ENCODE measurements at regions not wholly inside any gene's neighbourhood (a gene's known extent, or its start where the extent isn't known, plus 50 kb on each side); places are given as distances from the start of the nearest gene placed in this dataset.

DNA sequence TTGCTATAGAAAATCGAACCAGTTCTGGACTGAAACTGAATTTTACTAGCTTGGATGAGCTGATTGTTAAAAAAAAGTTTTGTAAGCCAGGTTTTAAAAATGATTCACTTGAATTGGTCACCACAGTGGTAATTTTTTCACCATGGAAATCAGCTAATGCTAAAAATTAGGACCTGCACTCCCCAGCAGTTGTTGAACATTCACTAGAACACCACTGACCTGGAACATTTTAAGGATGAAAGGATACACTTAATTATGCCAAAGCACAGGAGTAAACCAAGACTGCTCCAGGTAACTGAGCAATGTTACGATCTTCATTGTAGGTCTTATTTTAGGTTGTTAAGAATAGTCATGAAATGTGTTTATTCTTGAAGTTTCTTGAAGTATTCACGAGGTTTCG is 1342.6 kb upstream of the SPRY2 start:
- DNase-seq (ENCODE audit: low read depth in 2 of 2): no peak

DNA sequence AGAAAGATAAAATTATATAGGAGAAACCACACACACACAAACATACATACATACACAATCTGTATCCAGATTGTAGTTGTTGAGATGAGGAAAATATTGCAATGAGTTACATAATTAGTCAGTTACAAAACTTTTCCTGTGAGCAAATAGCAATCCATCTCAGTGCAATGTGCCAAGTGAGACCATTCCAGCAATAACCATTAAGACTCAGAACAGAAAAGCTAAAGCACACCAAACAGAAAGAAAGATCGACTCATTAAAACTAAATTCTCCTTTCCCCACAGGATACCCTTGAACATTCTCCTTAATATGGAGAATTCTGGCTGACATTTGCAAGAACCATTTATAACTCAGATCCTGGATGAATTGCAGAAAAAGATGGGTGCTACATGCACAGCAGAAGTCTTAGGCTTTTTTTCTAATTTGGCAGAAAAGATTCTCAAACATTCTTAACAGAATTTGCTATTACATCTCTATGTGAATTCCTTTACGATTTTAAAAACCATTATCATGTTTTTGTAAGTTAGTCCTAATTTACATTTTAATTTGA is 1341.2 kb upstream of the SPRY2 start:
- no peak for DNase-seq (ENCODE audit: low read depth in 2 of 2)

DNA sequence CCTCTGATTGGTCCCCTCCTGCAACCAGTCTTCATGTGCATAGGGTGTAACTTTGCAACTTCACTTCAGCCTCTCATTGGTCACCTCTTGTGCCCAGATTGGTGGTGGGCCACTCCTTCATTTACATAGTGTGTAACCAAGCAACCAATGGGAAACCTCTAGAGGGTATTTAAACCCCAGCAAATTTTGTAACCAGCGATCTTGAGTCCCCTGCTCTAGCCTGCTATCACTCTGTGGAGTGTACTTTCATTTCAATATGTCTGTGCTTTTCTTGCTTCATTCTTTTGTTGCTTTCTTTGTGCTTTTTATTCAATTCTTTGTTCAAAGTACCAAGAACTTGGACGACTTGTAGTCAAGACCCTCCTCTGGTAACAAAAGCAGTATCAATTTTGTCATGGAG is 1336.9 kb upstream of the SPRY2 start:
- no peak for DNase-seq (ENCODE audit: low read depth in 2 of 2)

DNA sequence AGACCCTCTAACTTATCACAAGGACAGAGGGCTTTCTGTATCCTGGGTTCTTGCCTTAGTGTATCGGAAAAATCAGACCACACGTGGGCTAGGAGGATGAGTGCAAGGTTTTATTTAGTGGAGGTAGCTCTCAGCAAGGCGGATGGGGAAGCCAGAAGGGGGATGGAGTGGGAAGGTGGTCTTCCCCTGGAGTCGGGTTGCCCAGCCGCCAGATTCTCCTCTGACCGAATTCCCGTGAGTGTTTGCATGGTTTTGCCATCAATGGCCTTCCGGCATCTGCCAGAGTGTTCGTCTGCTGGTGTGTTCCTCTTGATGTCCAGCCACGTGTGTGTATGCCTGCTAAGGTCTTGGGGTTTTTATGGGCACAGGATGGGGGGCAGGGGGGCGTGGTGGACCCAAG is 1335.1 kb upstream of the SPRY2 start:
- DNase-seq (ENCODE audit: low read depth in 2 of 2): no peak

DNA sequence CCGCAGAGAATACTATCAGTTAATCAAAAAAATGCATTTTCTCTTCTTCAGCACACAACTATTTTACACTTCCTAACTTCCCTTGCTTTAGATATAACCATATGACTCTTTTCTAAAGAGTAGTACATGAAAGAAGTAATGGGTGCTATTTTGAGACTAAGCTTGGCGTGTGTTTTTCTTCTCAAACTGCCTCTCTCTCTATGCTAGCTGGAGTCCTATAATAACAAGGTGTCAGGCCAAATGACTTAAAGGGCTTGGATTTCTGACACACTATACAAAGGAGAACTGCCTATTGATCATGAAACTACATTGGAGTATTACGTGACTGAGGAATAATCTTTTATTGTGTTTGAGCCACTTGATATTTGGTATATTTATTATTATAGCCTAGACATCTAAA is 1330.1 kb upstream of the SPRY2 start:
- DNase-seq (ENCODE audit: low read depth in 2 of 2): no peak

DNA sequence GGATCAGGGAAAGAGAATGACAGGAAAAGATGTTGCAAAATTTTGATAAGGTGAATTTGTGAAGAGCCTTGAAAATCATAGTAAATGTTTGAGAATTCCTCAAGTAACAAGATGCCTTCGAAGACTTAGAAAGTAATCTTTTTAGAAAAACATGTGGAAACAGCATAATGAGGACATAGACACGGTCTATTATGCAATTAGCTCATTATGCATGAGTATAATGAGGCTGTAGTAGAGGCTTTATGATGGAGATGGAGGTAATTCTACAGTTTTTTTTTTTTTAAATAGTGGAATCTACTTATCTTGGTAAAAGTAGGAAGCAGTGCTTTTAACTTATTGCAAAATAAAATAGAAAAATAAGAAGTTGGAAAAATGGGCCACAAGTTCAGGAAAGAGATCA is 1329.1 kb upstream of the SPRY2 start:
- DNase-seq (ENCODE audit: low read depth in 2 of 2): no peak

DNA sequence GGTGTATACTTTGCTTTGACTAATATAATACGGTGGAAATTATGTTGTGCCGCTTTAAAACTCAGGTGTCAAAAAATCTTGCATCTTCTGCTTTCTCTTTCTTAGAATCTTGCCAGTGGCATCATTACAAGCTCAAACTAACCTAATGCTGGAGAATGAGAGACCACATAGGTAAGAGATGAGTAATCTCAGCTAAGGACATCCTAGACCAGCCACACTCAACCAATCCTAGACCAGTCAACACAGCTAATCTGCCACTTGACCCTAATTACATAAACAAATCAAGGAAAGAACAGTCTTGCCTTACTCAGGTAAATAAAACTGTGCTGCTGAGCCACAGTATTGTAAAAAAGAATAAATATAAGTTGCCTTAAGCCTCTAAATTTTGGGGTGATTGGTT is 1323.9 kb upstream of the SPRY2 start:
- no peak for DNase-seq (ENCODE audit: low read depth in 2 of 2)

DNA sequence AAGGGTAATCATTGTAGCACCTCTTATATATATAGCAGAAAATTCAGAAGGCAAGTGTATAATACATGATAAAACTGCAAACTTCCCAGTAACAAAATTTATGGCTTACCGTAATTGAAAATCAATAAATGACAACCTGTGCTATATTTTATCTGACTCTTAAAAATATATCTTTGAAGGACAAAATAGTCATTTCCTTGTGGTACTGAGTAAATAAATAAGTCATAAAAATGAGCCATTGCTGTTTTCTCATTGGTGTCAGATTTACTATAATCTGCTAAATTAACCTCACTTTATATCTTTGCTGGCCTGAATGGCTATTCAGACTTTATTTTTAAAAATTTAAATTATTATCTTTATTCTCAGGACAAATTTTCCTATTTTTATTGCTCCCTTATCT is 1319.1 kb upstream of the SPRY2 start:
- DNase-seq (ENCODE audit: low read depth in 2 of 2): no peak

DNA sequence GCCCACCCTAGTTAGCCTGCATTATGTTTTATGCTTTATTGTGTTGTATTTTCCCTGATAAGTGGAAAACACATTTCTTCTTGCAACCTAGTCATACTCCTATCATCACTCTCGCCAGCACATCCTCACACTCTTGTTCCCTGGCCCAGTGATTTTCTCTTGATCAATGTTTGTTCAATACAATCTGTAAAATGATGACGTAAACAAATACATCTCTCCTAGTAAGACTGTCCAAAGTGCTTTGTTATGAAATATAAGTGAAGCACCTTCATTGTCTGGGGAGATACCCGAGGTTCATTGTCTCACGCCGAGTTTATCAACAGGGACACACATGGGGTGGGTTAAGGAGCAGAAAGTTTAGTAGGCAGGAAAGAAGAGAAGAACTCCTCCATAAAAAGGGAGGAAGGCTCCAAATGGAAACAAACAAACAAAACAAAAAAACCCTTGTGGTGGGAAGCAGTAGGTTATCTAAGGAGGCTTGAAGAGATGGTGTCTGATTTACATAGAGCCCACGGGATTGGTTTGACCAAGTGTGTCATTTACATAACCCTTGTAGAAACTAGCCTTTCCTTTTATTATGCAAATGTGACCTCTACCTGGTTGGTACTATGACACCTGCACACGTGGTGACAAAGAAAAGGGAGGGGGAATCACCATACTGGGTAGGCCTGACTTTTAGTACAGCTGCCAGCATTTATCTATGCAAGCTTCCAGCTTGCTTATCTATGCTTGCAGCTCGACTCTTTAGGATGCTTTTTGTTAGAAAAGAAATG is 1317.9 kb upstream of the SPRY2 start:
- DNase-seq (ENCODE audit: low read depth in 2 of 2): no peak

DNA sequence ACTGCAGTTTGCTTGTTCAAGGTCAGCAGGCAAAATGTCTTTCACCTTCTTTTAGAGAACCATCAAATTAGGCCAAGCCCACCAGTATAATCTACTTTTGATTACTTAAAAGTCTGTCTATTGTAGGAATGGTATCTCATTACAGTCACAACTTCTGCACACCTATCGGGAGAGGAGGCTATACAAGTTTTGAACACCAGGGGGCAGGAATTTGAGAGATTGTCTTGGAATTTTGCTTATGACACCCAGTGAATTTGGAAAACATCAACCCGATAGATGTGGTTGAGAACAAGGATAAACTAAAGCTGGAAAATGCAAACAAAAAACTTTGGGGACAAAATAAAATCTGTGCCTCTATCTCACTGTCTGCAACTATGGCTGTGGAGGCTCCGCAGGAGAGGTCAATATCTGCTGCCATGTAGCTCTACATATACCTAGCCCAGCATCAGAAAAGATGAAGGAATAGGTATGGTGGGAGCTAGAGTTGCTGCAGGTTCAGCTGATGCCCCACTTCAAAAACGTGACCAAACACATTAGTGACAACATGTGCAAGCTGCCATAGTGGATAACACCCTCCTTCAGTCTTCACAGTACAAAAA is 1299.2 kb upstream of the SPRY2 start:
- no peak for DNase-seq (ENCODE audit: low read depth in 2 of 2)

DNA sequence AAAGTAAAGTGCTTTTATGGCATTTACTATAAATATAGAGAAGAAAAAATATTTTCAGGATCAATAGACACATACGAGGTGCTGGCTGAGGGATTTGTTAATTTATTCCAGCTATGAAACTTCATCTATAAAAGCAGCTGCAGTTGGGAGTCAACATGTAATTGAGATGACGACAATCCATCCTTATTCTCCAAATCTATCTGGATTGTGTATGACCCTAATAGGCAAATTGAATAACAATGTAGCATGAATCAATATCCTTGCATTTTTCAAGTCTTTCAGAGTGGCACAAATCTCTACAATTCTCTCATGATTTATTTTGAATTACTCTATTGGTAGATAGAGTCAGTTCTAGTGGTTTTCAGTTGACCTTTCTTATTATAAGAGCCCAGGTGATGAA is 1296.5 kb upstream of the SPRY2 start:
- DNase-seq (ENCODE audit: low read depth in 2 of 2): no peak

DNA sequence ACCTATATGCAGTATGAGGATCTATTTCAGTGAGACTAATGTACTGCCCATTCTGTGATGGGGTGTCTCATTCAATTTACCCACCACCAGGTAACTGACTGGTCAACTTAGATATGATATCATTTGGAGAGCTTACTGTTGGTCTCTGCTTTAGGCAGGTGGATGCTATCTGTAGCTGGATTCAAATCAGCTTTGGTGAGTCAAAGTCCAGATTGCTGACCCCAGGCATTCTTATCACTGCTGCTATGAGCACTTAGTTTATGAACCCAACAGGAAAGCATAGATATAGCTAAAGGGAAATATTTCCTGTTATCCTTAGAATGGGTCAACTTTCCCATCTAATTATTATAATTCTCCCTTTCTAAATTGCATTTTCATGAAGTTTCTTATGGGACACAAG is 1295.2 kb upstream of the SPRY2 start:
- no peak for DNase-seq (ENCODE audit: low read depth in 2 of 2)

DNA sequence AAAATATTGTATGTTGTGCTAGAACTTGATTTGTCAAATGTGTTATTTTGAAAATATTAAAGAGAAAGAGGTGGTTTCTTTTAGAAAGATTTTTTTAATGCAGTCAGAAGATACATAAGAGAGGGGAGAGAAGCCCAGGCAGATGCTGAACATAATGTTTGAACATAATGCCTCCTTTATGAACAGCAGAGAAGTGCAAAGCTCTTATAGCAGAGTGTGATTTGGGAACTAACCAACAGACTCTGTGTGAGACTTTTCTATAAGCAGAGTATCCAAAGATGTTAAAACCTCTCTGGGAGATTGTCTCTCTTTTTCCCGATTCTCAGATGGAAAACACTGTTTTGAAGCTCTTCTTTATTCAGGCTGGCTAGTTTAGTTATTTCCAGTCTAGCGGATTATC is 1274.1 kb upstream of the SPRY2 start:
- DNase-seq (ENCODE audit: low read depth in 2 of 2): no peak

DNA sequence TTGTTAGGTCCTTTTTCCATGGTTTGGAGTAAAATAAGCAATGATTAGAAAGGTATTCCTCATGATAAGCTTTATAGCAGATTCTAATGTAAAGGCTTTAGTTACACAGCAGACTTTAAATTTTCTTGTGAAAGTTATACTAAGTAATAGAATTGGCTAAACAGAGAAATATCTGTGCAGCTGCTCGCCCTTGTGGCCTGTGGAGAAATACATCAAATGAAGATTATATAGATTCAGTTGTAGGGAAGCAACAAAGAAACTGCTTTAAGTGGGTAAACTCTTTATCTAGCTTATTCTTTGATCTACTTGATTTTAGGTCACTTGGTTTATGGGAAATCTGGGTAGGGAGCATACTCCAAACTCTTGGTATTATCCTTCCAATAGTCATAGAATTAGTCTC is 1269.7 kb upstream of the SPRY2 start:
- no peak for DNase-seq (ENCODE audit: low read depth in 2 of 2)

DNA sequence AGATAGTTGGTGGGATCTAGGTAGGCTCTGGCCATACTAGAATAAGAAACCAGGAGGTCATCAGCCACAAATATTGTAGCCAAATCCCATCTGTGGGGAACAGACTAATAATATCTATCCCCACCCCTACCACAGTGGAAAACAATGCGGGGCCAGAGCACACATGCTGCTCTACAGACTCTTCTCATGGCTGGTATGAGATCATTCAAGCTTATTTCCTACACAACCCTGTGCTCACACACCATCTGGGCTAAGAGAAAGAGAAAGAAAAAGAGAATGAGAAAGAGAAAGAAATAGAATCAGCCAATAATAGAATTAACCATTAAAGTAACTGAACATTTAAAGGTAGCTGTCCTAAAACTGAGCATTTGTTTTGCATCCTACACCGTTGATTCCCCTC is 1268.4 kb upstream of the SPRY2 start:
- DNase-seq (ENCODE audit: low read depth in 2 of 2): no peak

DNA sequence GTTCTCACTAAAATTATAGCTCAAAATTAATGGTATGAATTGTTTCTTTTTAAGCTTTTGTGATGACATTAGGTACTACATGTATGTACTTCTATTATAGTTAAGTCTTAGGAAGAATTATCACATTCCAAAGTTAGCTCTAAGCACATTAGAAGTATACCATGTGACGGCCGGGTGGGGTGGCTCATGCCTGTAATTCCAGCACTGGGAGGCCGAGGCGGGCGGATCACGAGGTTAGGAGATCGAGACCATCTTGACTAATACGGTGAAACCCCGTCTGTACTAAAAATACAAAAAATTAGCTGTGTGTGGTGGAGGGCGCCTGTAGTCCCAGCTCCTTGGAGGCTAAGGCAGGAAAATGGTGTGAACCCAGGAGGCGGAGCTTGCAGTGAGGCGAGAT is 1265.1 kb upstream of the SPRY2 start:
- DNase-seq (ENCODE audit: low read depth in 2 of 2): no peak

DNA sequence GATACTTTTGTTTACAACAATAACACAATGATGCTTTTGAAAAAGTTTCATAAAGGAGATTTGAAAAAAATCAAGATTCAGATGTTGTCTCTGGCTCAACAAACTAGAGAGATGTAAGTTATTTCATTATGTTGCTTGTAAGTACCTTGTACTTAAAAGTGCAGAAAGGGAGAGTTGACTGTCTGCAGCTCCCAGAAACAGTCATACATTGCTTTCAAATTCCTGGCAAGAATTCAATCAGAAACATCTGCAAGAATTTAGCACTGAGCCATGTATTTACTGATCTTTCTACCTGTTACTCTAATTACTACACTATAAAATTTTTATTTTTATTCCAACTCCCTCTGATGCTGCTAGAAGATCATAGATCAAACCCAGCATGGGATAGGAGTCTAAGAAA is 1261.3 kb upstream of the SPRY2 start:
- no peak for DNase-seq (ENCODE audit: low read depth in 2 of 2)

DNA sequence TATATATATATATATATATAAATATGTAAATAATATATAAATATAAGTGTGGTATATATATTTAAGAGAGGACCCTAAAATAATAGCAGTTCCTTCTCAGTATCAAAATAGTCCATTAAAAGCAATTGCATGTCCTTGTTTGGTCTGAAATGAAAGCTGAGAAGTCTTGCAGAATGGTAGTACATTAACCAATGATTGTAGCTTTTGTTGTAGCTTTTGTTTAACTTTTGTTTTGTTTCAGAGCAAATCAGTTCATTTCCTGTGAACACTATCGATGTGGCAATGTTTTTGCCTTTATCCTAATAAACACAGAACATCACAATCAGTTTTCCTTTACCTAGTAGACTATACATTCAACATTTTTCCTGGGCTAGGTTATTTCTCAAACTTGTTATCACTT is 1256.2 kb upstream of the SPRY2 start:
- no peak for DNase-seq (ENCODE audit: low read depth in 2 of 2)

DNA sequence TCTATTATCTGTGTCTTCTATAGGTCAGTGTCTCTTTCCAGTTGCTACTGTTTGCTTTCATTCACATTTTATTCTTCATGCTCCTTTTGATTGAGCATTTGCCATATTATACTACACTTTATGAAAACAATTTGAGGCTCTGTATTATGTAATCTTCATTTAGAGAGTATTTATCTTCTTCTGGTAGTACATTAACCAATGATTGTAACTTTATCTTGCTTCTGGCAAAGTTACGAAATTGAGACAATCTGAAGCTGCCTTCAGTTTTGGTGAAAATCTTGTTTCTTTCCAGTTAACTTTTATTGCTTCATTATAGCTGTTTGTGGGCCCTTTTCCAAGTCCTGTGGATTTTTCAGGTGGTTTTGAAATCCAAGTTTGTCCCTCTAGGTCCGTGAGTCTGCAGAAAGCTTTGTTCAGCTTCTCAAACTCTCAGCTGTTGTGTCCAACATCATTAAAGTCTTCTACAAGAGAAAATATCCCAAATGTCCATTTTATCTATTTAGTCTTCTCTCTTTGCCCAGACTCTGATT is 1255.4 kb upstream of the SPRY2 start:
- DNase-seq (ENCODE audit: low read depth in 2 of 2): no peak

DNA sequence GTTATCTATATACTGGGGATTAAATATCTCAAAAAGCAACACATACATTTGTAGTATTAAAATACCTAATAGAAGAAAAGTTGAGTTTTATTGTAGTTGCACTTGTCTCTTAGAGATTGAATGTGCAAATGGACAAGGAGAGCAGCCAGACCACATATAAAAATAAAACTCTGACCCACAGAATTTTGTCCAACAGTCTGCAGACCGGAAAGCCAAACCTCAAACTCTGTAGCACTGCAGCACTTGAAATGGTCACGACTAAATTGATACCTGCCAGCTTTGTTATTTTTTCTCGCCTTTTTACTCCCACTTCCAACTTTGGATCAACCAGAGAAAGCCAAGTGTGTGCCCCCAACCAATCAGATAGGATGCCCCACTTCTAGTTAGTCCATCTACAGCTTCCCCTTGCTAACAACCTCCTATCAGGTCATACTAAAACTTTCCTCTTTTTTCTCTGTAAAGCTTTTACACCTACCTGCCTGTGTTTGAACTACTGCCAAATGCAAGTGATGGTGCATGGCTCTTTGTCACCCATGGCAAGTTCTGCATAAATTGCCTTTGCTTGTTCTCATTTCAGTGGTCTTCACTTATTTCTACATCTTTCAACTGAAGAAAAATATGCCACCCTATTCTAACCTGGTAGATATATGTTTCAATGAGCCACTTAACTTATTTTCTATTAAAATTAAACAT is 1250.7 kb upstream of the SPRY2 start:
- DNase-seq (ENCODE audit: low read depth in 2 of 2): no peak

DNA sequence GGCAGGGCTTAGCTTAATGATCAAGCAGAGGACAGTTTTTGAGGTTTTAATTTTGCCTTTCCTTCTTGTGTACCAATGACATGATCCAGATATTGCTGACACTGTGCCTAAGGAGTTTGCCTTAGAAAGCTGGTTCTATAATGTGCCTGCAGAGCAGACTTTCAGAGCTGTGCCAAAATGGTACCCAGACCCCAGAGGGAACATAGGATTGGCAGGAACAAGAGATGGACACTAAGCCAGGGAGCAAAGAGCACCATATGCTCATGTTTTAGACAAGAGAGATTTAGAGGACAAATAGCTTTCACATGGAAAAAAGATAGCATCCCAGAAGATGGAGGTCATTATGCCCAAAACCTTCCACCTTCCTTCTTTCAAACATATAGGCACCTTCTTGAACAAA is 1241.5 kb upstream of the SPRY2 start:
- no peak for DNase-seq (ENCODE audit: low read depth in 2 of 2)

DNA sequence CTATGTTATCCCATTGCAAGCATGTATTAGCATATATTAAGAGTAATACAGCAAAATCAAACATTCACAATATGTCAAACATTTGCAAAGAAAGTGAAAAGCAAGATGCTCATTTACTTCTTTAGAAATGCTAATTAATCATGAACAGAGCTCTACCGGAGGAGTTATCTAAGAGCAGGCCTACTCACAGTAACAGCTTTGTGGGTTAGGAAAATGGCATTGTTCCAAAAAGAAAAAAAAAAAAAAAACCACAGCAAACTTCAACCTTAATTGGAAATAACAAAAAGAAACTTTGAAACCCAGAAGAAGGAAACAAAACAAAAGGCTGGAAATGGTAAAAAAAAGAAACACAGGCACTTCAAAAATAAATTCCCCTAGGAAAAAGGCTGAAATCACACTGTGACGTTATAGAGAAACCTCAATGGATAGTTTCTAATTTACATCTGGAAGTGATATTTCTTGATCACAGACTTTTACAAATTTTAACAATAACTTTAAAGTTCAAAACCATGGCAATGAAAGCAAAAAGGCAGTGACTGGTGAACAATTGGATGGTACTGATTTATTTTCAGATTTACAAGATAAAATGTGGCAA is 1236.8 kb upstream of the SPRY2 start:
- DNase-seq (ENCODE audit: low read depth in 2 of 2): no peak
